Myocyte (in vitro differentiated cells): ENCODE measurements at regions not wholly inside any gene's neighbourhood (a gene's known extent, or its start where the extent isn't known, plus 50 kb on each side); places are given as distances from the start of the nearest gene placed in this dataset.

Experiments
- DNase-seq: peaks from one replicate; pipeline ENCODE4 v3.0.0-alpha.2; 2012; ENCODE audit warnings: low read depth

- DNase-seq = peak; percentile 50
Observed at GRCh38 chr13:73273276-73273675, 214.5 kb downstream of the KLF5 start.

- peak; percentile 74 for DNase-seq
Observed at GRCh38 chr13:73272831-73273230, 214.0 kb downstream of the KLF5 start.

- DNase-seq = peak; percentile 95
Observed at GRCh38 chr13:73268306-73268705, 209.5 kb downstream of the KLF5 start.

GRCh38 chr13:73266640-73267180, 207.9 kb downstream of the KLF5 start:
- DNase-seq = no peak

- no peak for DNase-seq
Observed at GRCh38 chr13:73262862-73263627, 204.2 kb downstream of the KLF5 start.

GRCh38 chr13:73261739-73262216, 203.0 kb downstream of the KLF5 start:
- DNase-seq = no peak

GRCh38 chr13:73259061-73260017, 200.5 kb downstream of the KLF5 start:
- peak; percentile 73 for DNase-seq

- peak; percentile 25 for DNase-seq
Observed at GRCh38 chr13:73258406-73258805, 199.6 kb downstream of the KLF5 start.

- no peak for DNase-seq
Observed at GRCh38 chr13:73254827-73255226, 196.0 kb downstream of the KLF5 start.

- no peak for DNase-seq
Observed at GRCh38 chr13:73251626-73252265, 192.9 kb downstream of the KLF5 start.

GRCh38 chr13:73250061-73250460, 191.3 kb downstream of the KLF5 start:
- DNase-seq = no peak

- peak; percentile 61 for DNase-seq
Observed at GRCh38 chr13:73248711-73249580, 190.1 kb downstream of the KLF5 start.

- no peak for DNase-seq
Observed at GRCh38 chr13:73248154-73248553, 189.3 kb downstream of the KLF5 start.

- DNase-seq = no peak
Observed at GRCh38 chr13:73245246-73245645, 186.4 kb downstream of the KLF5 start.

- no peak for DNase-seq
Observed at GRCh38 chr13:73244467-73244866, 185.7 kb downstream of the KLF5 start.

- peak; percentile 81 for DNase-seq
Observed at GRCh38 chr13:73242515-73243015, 183.8 kb downstream of the KLF5 start.

GRCh38 chr13:73240193-73240592, 181.4 kb downstream of the KLF5 start:
- DNase-seq = no peak

- DNase-seq = peak; percentile 63
Observed at GRCh38 chr13:73235385-73235784, 176.6 kb downstream of the KLF5 start.

GRCh38 chr13:73231471-73231870, 172.7 kb downstream of the KLF5 start:
- DNase-seq = no peak

- no peak for DNase-seq
Observed at GRCh38 chr13:73230716-73231115, 171.9 kb downstream of the KLF5 start.
